HFF-Myc (cell line): ENCODE measurements at regions not wholly inside any gene's neighbourhood (a gene's known extent, or its start where the extent isn't known, plus 50 kb on each side); places are given as distances from the start of the nearest gene placed in this dataset.

Experiments
- DNase-seq: peaks from one replicate; pipeline ENCODE4 v3.0.0-alpha.2; 2011; ENCODE audit warnings: low read depth; ENCODE audit errors: extremely low read depth
- H3K4me3 ChIP-seq: replicated peaks from 2 replicates; pipeline ENCODE4 v1.5.1; 2011; ENCODE audit warnings: low read depth, mild to moderate bottlenecking, control low read depth, low read length
- CTCF ChIP-seq: IDR thresholded peaks from 2 replicates; pipeline ENCODE4 v1.5.1; 2012; ENCODE audit warnings: mild to moderate bottlenecking, low read depth, low read length, control low read depth; ENCODE audit errors: missing control alignments

- DNase-seq, result no peak
- no peak overlapping the region for H3K4me3 ChIP-seq
- no peak for TF ChIP-seq CTCF
Observed at GRCh38 chr1:87240661-87241285, 87.9 kb upstream of the LMO4 start.

- no peak for TF ChIP-seq CTCF
- DNase-seq, result no peak
- no peak overlapping the region for H3K4me3 ChIP-seq
Observed at GRCh38 chr1:87242445-87243185, 86.1 kb upstream of the LMO4 start.

- no peak for TF ChIP-seq CTCF
- H3K4me3 ChIP-seq, result no peak overlapping the region
- DNase-seq, result no peak
Observed at GRCh38 chr1:87243573-87243972, 85.1 kb upstream of the LMO4 start.

- no peak for TF ChIP-seq CTCF
- no peak for DNase-seq
- H3K4me3 ChIP-seq, result no peak overlapping the region
Observed at GRCh38 chr1:87246436-87246835, 82.2 kb upstream of the LMO4 start.

GRCh38 chr1:87249803-87250202, 78.9 kb upstream of the LMO4 start:
- no peak overlapping the region for H3K4me3 ChIP-seq
- DNase-seq, result no peak
- no peak for TF ChIP-seq CTCF

- no peak for TF ChIP-seq CTCF
- H3K4me3 ChIP-seq, result no peak overlapping the region
- DNase-seq, result no peak
Observed at GRCh38 chr1:87250336-87250735, 78.3 kb upstream of the LMO4 start.
